ENCODE measurements at regions not wholly inside any gene's neighbourhood (a gene's known extent, or its start where the extent isn't known, plus 50 kb on each side); places are given as distances from the start of the nearest gene placed in this dataset.

DNA sequence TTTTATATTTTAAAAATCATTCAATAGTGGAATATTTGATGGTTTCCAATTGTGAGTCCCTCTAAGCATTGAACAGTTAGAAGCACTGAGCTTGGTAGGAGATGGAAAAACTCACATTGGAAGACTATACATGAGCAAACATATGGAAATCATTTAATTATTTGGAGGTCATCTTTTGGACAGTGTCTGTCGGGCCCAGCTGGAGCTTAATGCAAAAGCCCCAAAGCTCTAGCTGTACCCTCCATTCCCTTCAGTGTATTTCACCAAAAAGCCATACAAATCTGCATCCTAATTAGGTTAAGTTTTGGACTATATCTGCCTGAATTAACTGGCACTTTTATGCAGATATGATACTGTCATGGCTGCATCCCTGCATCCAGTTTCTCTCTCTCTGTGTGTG, 365.7 kb downstream of the FLRT2 start (continued):
- TF ChIP-seq, protein P1, sequence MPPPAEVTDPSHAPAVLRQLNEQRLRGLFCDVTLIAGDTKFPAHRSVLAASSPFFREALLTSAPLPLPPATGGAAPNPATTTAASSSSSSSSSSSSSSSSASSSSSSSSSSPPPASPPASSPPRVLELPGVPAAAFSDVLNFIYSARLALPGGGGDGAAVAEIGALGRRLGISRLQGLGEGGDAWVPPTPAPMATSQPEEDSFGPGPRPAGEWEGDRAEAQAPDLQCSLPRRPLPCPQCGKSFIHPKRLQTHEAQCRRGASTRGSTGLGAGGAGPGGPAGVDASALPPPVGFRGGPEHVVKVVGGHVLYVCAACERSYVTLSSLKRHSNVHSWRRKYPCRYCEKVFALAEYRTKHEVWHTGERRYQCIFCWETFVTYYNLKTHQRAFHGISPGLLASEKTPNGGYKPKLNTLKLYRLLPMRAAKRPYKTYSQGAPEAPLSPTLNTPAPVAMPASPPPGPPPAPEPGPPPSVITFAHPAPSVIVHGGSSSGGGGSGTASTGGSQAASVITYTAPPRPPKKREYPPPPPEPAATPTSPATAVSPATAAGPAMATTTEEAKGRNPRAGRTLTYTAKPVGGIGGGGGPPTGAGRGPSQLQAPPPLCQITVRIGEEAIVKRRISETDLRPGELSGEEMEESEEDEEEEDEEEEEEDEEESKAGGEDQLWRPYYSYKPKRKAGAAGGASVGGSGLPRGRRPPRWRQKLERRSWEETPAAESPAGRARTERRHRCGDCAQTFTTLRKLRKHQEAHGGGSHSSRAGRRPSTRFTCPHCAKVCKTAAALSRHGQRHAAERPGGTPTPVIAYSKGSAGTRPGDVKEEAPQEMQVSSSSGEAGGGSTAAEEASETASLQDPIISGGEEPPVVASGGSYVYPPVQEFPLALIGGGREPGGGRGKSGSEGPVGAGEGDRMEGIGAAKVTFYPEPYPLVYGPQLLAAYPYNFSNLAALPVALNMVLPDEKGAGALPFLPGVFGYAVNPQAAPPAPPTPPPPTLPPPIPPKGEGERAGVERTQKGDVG (CRISPR knock-in tag; IDR thresholded peaks at IDR 0.05), result no peak

DNA sequence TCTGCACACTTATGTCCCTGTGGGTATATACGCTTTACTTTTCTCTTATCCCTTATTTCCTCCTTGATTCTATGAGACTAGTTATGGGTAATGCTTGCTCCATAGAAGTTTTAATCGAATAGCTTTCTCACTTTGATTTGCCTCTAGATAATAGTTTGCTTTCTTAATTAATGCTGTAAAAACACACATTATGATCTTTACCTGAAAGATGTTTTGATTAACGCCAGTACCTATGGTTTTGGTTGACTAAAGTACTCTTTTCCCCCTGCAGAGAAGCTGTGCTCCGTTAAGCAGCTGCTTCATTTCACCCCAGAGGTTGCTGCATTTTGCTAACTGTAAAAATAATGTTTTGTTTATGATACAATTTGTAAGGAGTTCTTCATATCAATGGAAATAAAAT, 362.3 kb downstream of the FLRT2 start:
- ATAC-seq (no peak), DNase-seq (ENCODE audit: low read depth, low spot score) (no peak), FAIRE-seq (no peak)
- WGBS (ENCODE audit: insufficient coverage, insufficient replicate concordance, low lambda C conversion rate, missing lambda C conversion rate), result 25% methylated on average over 4 of the region's 4 CpGs
- TF ChIP-seq IRF4 (IDR thresholded peaks at IDR 0.05; ENCODE audit: low read depth, low read length) (no peak), HCFC1 (IDR thresholded peaks at IDR 0.05; ENCODE audit: low read length) (no peak), BMI1 (IDR thresholded peaks at IDR 0.05; ENCODE audit: borderline replicate concordance) (no peak), CHD2 (IDR thresholded peaks at IDR 0.05; ENCODE audit: borderline replicate concordance, low read depth, low read length) (no peak), NBN (IDR thresholded peaks at IDR 0.05) (no peak), PAX5 (IDR thresholded peaks at IDR 0.05; ENCODE audit: borderline replicate concordance, low read depth, low read length) (no peak), MEF2A (IDR thresholded peaks at IDR 0.05; ENCODE audit: insufficient read depth, low read depth, low read length) (no peak)
- TF ChIP-seq, protein P2, sequence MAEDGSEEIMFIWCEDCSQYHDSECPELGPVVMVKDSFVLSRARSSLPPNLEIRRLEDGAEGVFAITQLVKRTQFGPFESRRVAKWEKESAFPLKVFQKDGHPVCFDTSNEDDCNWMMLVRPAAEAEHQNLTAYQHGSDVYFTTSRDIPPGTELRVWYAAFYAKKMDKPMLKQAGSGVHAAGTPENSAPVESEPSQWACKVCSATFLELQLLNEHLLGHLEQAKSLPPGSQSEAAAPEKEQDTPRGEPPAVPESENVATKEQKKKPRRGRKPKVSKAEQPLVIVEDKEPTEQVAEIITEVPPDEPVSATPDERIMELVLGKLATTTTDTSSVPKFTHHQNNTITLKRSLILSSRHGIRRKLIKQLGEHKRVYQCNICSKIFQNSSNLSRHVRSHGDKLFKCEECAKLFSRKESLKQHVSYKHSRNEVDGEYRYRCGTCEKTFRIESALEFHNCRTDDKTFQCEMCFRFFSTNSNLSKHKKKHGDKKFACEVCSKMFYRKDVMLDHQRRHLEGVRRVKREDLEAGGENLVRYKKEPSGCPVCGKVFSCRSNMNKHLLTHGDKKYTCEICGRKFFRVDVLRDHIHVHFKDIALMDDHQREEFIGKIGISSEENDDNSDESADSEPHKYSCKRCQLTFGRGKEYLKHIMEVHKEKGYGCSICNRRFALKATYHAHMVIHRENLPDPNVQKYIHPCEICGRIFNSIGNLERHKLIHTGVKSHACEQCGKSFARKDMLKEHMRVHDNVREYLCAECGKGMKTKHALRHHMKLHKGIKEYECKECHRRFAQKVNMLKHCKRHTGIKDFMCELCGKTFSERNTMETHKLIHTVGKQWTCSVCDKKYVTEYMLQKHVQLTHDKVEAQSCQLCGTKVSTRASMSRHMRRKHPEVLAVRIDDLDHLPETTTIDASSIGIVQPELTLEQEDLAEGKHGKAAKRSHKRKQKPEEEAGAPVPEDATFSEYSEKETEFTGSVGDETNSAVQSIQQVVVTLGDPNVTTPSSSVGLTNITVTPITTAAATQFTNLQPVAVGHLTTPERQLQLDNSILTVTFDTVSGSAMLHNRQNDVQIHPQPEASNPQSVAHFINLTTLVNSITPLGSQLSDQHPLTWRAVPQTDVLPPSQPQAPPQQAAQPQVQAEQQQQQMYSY (CRISPR knock-in tag; IDR thresholded peaks at IDR 0.05), result no peak
- TF ChIP-seq, protein P3, sequence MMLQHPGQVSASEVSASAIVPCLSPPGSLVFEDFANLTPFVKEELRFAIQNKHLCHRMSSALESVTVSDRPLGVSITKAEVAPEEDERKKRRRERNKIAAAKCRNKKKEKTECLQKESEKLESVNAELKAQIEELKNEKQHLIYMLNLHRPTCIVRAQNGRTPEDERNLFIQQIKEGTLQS (IDR thresholded peaks at IDR 0.05; ENCODE audit: borderline replicate concordance, extremely low read depth, low read depth, low read length), result no peak
- TF ChIP-seq, protein P4, sequence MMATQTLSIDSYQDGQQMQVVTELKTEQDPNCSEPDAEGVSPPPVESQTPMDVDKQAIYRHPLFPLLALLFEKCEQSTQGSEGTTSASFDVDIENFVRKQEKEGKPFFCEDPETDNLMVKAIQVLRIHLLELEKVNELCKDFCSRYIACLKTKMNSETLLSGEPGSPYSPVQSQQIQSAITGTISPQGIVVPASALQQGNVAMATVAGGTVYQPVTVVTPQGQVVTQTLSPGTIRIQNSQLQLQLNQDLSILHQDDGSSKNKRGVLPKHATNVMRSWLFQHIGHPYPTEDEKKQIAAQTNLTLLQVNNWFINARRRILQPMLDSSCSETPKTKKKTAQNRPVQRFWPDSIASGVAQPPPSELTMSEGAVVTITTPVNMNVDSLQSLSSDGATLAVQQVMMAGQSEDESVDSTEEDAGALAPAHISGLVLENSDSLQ (IDR thresholded peaks at IDR 0.05), result no peak
- Histone ChIP-seq H3K4me2 (ENCODE audit: control insufficient read depth, insufficient read depth) (no peak overlapping the region), H3K4me1 (ENCODE audit: control insufficient read depth, insufficient read depth, low read length) (no peaks in the 10 kb centered on the region), H3K4me3 (no peak overlapping the region), H3K9ac (ENCODE audit: control insufficient read depth, insufficient read depth, low read length) (no peak overlapping the region), H3K27me3 (replicated peaks in 1 of 2; ENCODE audit: control insufficient read depth in 2 of 2, insufficient read depth in 2 of 2, low read length in 1 of 2) (no peaks in the 10 kb centered on the region), H3K79me2 (ENCODE audit: control insufficient read depth, insufficient read depth, low read length) (no peaks in the 10 kb centered on the region), H3K27ac (ENCODE audit: control insufficient read depth, insufficient read depth) (no peak overlapping the region), H3K36me3 (ENCODE audit: control insufficient read depth in 2 of 2, insufficient read depth in 2 of 2, low read length in 1 of 2) (no peaks in the 10 kb centered on the region), H4K20me1 (ENCODE audit: control insufficient read depth, insufficient read depth) (no peaks in the 10 kb centered on the region), H3K9me3 (replicated peaks; ENCODE audit: control insufficient read depth, insufficient read depth, low read length) (no peaks in the 10 kb centered on the region), H2AFZ (ENCODE audit: control insufficient read depth, low read depth, low read length) (no peak overlapping the region)
- no TSS peak for BruUV-seq (replicated peaks)
- in situ Hi-C loops (cut with MboI) (no loop called here), intact Hi-C loops (cut with micrococcal nuclease; ENCODE audit: unreplicated experiment) (no loop called here)
- CTCF ChIA-PET, result interaction anchor here (0.6 kb wide), 1 partner anchor 1260 kb away, joined by 3 read pairs; no protein-coding TSS in a partner anchor
- POLR2A ChIA-PET, result no interaction called here
- SMC1A ChIA-PET (ENCODE audit: uncharacterized antibody, unreplicated experiment), result no interaction called here
- RAD21 ChIA-PET (ENCODE audit: unreplicated experiment), result no interaction called here
